Activated CD4-positive, alpha-beta T cell treated with anti-CD3 and anti-CD28 coated beads, Interleukin-2, amount 10 ng/mL, durations not matched to agents 24 days and 14 days (primary cell): ENCODE measurements at regions not wholly inside any gene's neighbourhood (a gene's known extent, or its start where the extent isn't known, plus 50 kb on each side); places are given as distances from the start of the nearest gene placed in this dataset.

Experiments used
- DNase-seq: peaks from one replicate; pipeline ENCODE4 v3.0.0; 2022
- H3K27ac Mint-ChIP-seq: one replicate; pipeline ENCODE4 v1.8.0; 2022; ENCODE audit warnings: mild to moderate bottlenecking, mixed read lengths
- H3K27me3 Mint-ChIP-seq: one replicate; pipeline ENCODE4 v1.8.0; 2022; ENCODE audit warnings: mixed read lengths
- H3K36me3 Mint-ChIP-seq: one replicate; pipeline ENCODE4 v1.8.0; 2022; ENCODE audit warnings: low read depth, mild to moderate bottlenecking, mixed read lengths
- H3K4me1 Mint-ChIP-seq: one replicate; pipeline ENCODE4 v1.8.0; 2021; ENCODE audit warnings: mixed read lengths
- H3K4me3 Mint-ChIP-seq: one replicate; pipeline ENCODE4 v1.8.0; 2022; ENCODE audit warnings: mild to moderate bottlenecking, moderate library complexity, mixed read lengths
- H3K9me3 Mint-ChIP-seq: one replicate; pipeline ENCODE4 v1.8.0; 2021; ENCODE audit warnings: mixed read lengths
- intact Hi-C: fragments of 100-400 bp; cut with micrococcal nuclease; formaldehyde crosslinking; loops from one replicate; pipeline ENCODE4 v1.15.1; 2023

DNA sequence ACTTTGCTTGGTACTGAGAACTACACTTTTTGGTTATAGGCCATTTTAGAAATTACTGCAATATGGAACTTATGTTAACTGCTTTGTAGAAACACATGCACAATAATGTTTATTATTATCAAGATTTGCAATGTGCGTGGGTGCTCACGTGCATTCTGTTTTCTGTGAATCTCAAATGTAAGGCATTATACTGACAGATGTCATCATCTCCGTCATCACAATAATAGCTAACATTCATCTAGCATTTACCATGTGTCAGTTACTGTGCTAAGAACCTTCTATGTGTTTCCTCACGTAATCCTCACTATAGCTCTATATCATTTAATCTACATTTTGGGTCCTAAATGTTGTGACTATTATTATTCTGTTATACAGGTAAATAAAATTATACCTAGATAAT is 1214.8 kb upstream of the ADGRL4 start:
- intact Hi-C loops = no loop called here
- Mint-ChIP-seq H3K36me3 (no peaks in the 10 kb centered on the region), H3K4me3 (no peak overlapping the region), H3K27me3 (no peaks in the 10 kb centered on the region), H3K9me3 (no peaks in the 10 kb centered on the region), H3K27ac (no peak overlapping the region), H3K4me1 (no peaks in the 10 kb centered on the region)
- DNase-seq = no peak

DNA sequence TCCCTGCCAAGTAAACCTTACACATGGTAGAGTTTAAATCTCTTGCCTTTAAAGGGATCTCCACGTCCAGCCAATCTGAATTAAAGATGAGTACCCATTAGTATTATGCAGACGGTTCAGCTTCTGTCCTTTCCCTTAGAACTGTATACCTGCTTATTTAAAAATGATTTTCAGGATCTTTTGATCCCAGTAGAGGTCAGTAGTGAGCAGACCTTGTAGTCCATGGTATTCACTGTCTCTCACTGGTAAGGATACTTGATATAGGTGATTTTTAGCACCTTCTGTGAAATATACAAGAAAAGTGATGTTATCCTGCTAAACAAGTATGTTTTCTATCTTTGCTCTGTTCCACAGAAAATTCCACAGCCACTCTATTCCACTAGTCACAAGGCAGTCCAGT is 1211.6 kb upstream of the ADGRL4 start:
- H3K4me3 Mint-ChIP-seq = no peak overlapping the region

DNA sequence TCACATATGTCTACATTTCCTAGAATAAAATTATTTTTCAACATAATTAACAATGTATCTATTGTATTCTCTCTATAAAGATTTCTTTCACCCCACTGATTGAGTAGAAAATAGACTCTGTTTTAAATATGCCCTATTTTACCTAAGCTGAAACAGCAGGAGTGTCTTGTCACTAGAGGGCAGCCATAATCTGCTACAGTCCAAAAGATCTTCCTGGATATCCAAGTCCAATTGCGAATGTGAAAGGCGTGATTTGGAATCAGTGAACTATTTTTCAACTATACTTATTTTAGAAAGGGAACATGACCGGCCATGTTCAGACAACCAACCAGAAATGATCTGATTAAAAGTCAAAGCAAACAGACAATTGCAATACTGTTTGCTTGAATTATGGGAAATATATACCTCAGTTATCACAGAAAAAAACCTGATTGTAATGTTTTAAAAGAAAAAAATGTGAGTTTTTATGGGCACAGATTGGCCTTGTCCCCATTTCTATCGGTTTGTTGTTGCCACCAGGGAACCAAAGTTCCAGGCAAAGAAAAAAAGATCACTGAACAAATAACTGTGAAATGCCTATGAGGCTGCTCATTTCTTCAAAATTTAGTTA is 1211.0 kb upstream of the ADGRL4 start:
- H3K4me1 Mint-ChIP-seq = no peaks in the 10 kb centered on the region
- intact Hi-C loops = no loop called here
- H3K9me3 Mint-ChIP-seq = no peaks in the 10 kb centered on the region
- H3K4me3 Mint-ChIP-seq = no peak overlapping the region
- DNase-seq = no peak
- H3K27me3 Mint-ChIP-seq = no peaks in the 10 kb centered on the region
- no peak overlapping the region for H3K27ac Mint-ChIP-seq
- H3K36me3 Mint-ChIP-seq = no peaks in the 10 kb centered on the region

More for the DNA sequence above, 1211.6 kb upstream of the ADGRL4 start:
- DNase-seq = no peak
- intact Hi-C loops = no loop called here
- no peak overlapping the region for H3K27ac Mint-ChIP-seq
- no peaks in the 10 kb centered on the region for H3K36me3 Mint-ChIP-seq
- H3K9me3 Mint-ChIP-seq = no peaks in the 10 kb centered on the region
- H3K27me3 Mint-ChIP-seq = no peaks in the 10 kb centered on the region
- no peaks in the 10 kb centered on the region for H3K4me1 Mint-ChIP-seq

- no peak for DNase-seq
- intact Hi-C loops = no loop called here
- Mint-ChIP-seq H3K27ac (no peak overlapping the region), H3K27me3 (no peaks in the 10 kb centered on the region), H3K36me3 (no peaks in the 10 kb centered on the region), H3K9me3 (no peaks in the 10 kb centered on the region), H3K4me3 (no peak overlapping the region), H3K4me1 (no peaks in the 10 kb centered on the region)
Observed at GRCh38 chr1:80214888-80215540, 1208.5 kb upstream of the ADGRL4 start.

DNA sequence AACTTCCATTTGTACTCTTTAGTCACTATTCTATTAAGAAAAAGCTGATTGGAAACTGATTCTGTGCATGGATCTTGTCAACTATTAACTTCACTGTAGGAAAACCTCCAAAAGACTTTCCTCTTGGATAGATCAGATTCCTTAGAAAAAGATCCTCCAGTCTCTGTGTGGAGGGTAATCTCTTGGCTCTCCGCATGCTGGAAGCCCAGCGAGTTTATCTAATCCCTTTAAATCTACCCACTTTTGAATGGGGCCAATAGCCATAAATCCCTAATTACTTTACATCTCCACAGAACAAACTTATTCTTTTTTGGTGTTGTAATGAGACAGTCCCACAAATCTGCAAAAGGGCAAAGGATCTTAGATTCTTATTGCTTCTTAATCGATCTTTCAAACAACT is 1206.4 kb upstream of the ADGRL4 start:
- H3K4me3 Mint-ChIP-seq = no peak overlapping the region
- H3K27ac Mint-ChIP-seq = no peak overlapping the region
- H3K27me3 Mint-ChIP-seq = no peaks in the 10 kb centered on the region
- no peak for DNase-seq
- H3K36me3 Mint-ChIP-seq = no peaks in the 10 kb centered on the region
- no peaks in the 10 kb centered on the region for H3K9me3 Mint-ChIP-seq
- intact Hi-C loops = no loop called here
- H3K4me1 Mint-ChIP-seq = no peaks in the 10 kb centered on the region

DNA sequence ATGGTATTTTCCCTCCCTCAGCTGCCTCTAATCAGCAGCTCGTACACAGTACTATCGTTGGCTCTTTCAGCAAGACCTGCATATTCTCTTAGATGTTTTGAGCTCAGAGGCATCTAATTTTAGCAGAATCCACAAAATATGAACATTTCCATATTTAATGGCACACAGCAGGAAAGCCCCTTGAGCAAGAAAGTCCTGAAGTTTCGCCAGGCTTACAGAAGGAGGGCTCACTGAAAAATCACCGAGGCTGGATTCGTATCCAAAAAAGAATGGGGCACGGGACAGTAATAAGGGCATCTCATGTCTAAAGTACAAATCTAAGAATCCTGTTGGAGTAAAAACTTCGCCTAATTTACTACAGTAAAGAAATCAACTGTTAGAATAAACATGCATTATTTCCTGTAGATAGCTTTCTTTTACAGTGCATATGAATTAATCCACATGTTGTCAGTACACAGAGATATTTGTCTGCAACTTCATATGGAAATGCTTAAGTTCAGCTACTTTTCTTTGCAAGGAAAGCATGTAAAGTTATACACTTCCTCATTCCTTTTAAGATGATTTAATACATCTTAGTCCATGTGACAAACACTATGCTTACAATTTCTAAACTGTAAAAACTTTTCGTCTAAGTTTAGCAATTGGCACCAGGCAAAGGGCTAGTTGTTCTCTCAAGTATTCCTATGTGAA is 1205.3 kb upstream of the ADGRL4 start:
- Mint-ChIP-seq H3K9me3 (no peaks in the 10 kb centered on the region), H3K4me1 (no peaks in the 10 kb centered on the region), H3K27me3 (no peaks in the 10 kb centered on the region), H3K4me3 (no peak overlapping the region), H3K27ac (no peak overlapping the region), H3K36me3 (no peaks in the 10 kb centered on the region)
- intact Hi-C loops = no loop called here
- no peak for DNase-seq

- Mint-ChIP-seq H3K27ac (no peak overlapping the region), H3K9me3 (no peaks in the 10 kb centered on the region), H3K4me1 (no peaks in the 10 kb centered on the region), H3K36me3 (no peaks in the 10 kb centered on the region), H3K4me3 (no peak overlapping the region), H3K27me3 (no peaks in the 10 kb centered on the region)
- no peak for DNase-seq
- intact Hi-C loops = no loop called here
Observed at GRCh38 chr1:80202118-80202517, 1195.6 kb upstream of the ADGRL4 start.

GRCh38 chr1:80194221-80194620 is 1187.7 kb upstream of the ADGRL4 start:
- Mint-ChIP-seq H3K9me3 (no peaks in the 10 kb centered on the region), H3K4me3 (no peak overlapping the region), H3K36me3 (no peaks in the 10 kb centered on the region), H3K4me1 (no peaks in the 10 kb centered on the region), H3K27me3 (no peaks in the 10 kb centered on the region), H3K27ac (no peak overlapping the region)
- intact Hi-C loops = no loop called here
- no peak for DNase-seq

GRCh38 chr1:80181418-80181817 is 1174.9 kb upstream of the ADGRL4 start:
- no peak overlapping the region for H3K4me3 Mint-ChIP-seq
- no peaks in the 10 kb centered on the region for H3K9me3 Mint-ChIP-seq
- H3K36me3 Mint-ChIP-seq = no peaks in the 10 kb centered on the region
- DNase-seq = no peak
- intact Hi-C loops = no loop called here
- no peak overlapping the region for H3K27ac Mint-ChIP-seq
- no peaks in the 10 kb centered on the region for H3K4me1 Mint-ChIP-seq
- no peaks in the 10 kb centered on the region for H3K27me3 Mint-ChIP-seq

DNA sequence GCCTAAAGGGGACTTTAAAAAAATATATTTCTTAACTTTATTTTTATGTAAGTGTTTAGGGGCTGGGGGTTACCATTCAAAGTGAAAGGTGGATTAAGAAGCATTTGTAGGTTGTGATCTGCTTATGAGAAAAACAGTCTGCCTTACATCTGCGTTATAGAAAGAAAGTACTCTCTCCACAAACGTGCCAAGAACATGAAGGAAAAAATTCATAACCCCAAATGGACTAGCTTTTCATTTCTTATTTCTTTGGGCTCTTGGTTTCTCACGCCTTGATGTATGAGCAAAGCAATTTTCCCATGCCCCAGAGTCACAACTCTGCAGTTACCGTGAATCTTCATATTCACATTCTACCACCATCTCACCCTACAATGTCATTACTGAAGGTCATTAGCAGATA is 1165.1 kb upstream of the ADGRL4 start:
- Mint-ChIP-seq H3K27ac (no peak overlapping the region), H3K9me3 (no peaks in the 10 kb centered on the region), H3K4me1 (no peaks in the 10 kb centered on the region), H3K4me3 (no peak overlapping the region), H3K27me3 (no peaks in the 10 kb centered on the region), H3K36me3 (no peaks in the 10 kb centered on the region)
- intact Hi-C loops = no loop called here
- DNase-seq = no peak

DNA sequence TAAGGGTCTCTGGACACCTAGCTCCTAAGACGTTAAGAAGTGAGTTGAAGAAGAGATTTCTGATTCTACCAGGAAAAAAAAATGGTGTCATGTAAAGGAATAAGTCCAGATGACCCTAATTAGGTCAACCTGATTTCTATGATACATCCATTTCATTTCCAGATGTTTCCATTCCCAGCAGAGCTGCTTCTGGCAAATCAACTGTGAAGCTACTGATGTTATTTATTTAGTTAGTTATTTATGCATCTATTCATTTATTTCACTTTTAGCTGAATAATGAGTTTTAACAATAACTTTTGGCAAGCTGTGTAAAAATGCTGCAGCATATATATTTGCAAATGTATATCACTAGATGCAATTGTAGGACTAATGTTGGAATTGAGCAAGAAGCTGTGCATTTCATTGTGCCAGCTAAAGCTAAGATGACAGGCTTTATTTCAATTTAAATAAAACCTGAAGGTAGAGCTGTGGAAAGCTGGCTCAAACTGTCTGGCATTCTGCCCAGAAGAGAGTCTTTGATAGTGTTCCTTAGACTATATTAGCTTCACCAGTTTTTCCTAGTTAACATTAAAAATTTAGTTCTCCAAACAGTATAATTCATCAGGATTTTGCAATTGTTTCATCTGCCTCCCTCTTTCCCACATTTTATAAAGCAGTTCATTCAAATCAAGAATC is 1164.4 kb upstream of the ADGRL4 start:
- DNase-seq = no peak
- Mint-ChIP-seq H3K4me1 (no peaks in the 10 kb centered on the region), H3K9me3 (no peaks in the 10 kb centered on the region), H3K36me3 (no peaks in the 10 kb centered on the region), H3K27me3 (no peaks in the 10 kb centered on the region), H3K4me3 (no peak overlapping the region), H3K27ac (no peak overlapping the region)
- intact Hi-C loops = no loop called here

DNA sequence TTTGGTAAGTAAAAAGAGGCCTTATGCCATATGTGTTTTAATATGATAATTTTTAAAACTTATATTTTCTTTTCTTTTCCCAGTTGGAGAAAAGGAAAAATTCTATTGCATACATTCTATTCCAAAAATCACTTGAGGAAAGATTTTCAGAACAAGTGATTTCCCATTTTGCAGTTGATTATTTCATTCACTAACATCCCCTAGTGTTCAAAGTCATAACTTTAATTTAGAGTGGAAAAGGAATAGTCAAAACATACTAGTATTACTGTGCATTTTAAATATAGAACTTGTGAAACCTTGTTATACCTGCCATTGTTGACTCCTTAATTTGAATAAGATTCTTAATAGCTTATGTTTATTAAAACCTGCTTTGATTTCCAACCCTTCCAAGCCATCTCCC is 1157.6 kb upstream of the ADGRL4 start:
- Mint-ChIP-seq H3K4me1 (no peaks in the 10 kb centered on the region), H3K36me3 (no peaks in the 10 kb centered on the region), H3K27me3 (no peaks in the 10 kb centered on the region), H3K9me3 (no peaks in the 10 kb centered on the region), H3K27ac (no peak overlapping the region), H3K4me3 (no peak overlapping the region)
- DNase-seq = no peak
- intact Hi-C loops = no loop called here

GRCh38 chr1:80163686-80164085 is 1157.2 kb upstream of the ADGRL4 start:
- Mint-ChIP-seq H3K27ac (no peak overlapping the region), H3K4me1 (no peaks in the 10 kb centered on the region), H3K27me3 (no peaks in the 10 kb centered on the region), H3K36me3 (no peaks in the 10 kb centered on the region), H3K4me3 (no peak overlapping the region), H3K9me3 (no peaks in the 10 kb centered on the region)
- no peak for DNase-seq
- intact Hi-C loops = no loop called here

DNA sequence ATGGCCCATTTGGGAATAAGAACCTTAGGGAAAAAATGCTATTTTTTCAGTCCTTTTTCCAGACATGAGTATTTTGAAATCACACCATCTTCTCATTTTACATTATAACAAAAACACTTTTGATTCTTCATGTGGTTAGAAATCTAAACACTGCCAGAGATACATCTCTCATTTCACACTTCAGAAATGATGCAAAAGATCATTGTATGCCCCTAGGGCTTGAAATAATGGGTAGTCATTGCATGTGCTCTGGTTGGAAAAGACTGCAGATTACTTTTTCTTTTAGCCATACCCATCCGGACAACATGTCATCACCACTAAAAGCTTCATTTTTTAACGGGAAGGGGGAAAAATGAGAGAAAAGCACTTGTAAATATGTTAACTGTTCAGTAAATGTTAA is 1152.2 kb upstream of the ADGRL4 start:
- intact Hi-C loops = no loop called here
- no peaks in the 10 kb centered on the region for H3K27me3 Mint-ChIP-seq
- H3K36me3 Mint-ChIP-seq = no peaks in the 10 kb centered on the region
- no peak overlapping the region for H3K4me3 Mint-ChIP-seq
- no peak for DNase-seq
- H3K9me3 Mint-ChIP-seq = peaks cover 4% of the 10 kb centered on the region
- no peak overlapping the region for H3K27ac Mint-ChIP-seq
- H3K4me1 Mint-ChIP-seq = no peaks in the 10 kb centered on the region
